22Rv1 (cell line): ENCODE measurements at regions not wholly inside any gene's neighbourhood (a gene's known extent, or its start where the extent isn't known, plus 50 kb on each side); places are given as distances from the start of the nearest gene placed in this dataset.

Experiments used
- CTCF ChIP-seq: fragments of 450-650 bp; IDR thresholded peaks from 2 replicates; pipeline ENCODE4 v1.5.1; 2017; ENCODE audit warnings: mild to moderate bottlenecking
- ZFX ChIP-seq: fragments of 450-650 bp; IDR thresholded peaks from 2 replicates; pipeline ENCODE4 v1.6.1; 2017; ENCODE audit warnings: antibody characterized with exemption, borderline replicate concordance

GRCh38 chr7:131670406-131670805 is 114.0 kb upstream of the PODXL start:
- TF ChIP-seq CTCF (no peak), ZFX (no peak)
